ENCODE measurements at regions not wholly inside any gene's neighbourhood (a gene's known extent, or its start where the extent isn't known, plus 50 kb on each side); places are given as distances from the start of the nearest gene placed in this dataset.

DNA sequence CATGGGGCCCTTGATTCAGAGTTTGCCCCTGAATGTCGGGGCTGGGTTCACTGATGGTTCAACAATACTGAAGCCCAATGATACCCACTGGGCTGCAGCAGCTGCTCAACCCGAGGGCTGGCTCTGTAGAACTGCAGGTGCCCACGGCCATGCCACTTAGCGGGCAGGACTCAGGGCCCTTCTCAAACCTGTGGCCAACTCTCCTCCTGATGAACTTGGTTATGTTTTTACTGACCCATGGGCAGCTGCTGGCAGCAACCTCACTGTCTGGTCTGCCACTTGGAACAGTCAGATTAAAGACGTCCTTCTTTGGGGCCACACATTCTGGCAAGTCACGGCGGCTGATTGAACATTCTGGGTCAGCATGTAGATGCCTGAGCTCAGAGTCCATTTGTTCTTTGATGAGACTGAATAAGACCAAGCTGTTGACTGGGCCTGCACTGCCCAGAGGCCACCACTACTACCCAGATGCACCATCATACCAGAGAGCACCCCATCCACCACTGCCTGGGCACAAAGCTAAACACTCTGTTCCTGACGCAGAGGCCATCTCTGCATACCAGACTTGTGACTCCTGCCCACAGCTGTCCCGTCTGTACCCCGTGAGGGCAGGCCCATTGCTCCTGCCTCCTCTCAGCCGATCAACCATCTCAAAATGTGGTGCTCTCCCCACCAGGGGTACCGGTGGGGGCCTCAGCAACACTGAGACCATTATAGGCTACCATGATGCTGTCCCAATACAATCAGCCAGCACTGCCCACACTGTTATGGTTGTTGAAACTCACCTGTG, 67.8 kb downstream of the SHANK2 start:
- FAIRE-seq (no peak), DNase-seq (ENCODE audit: low read depth, low spot score) (no peak)
- dilution Hi-C loops (cut with MboI; ENCODE audit: extremely low pct_ligation_motif_present, low sequenced_read_pairs) (no loop called here), intact Hi-C loops (cut with micrococcal nuclease) (no loop called here)
- no peaks in the 10 kb centered on the region for H3K79me2 ChIP-seq (ENCODE audit: control insufficient read depth, insufficient read depth, low read length)
- no peak overlapping the region for H3K4me2 ChIP-seq (ENCODE audit: insufficient read depth, low read length)
- ChIA-PET POLR2A (no interaction called here), CTCF (no interaction called here)
- no peak overlapping the region for H3K4me3 ChIP-seq (replicated peaks in 1 of 3; ENCODE audit: insufficient read depth in 1 of 3, low read depth in 1 of 3, low read length in 3 of 3)
- H3K4me1 ChIP-seq (ENCODE audit: control insufficient read depth, extremely low read depth, insufficient read depth, low read length), result no peaks in the 10 kb centered on the region
- TF ChIP-seq GATA2 (IDR thresholded peaks at IDR 0.05; ENCODE audit: insufficient read depth, insufficient read length, low read depth, low read length) (no peak), MAX (IDR thresholded peaks at IDR 0.05; ENCODE audit: insufficient read depth, insufficient read length) (no peak), POLR2AphosphoS5 (IDR thresholded peaks at IDR 0.05; ENCODE audit: insufficient read depth, low read depth, low read length) (no peak), MYC (IDR thresholded peaks at IDR 0.05; ENCODE audit: low read depth, low read length) (no peak), EZH2 (IDR thresholded peaks at IDR 0.05; ENCODE audit: borderline replicate concordance, low read depth, low read length, severe bottlenecking) (no peak), POLR2A (IDR thresholded peaks at IDR 0.05; ENCODE audit: low read depth, low read length) (no peak), FOS (IDR thresholded peaks at IDR 0.05; ENCODE audit: borderline replicate concordance, insufficient read depth, low read length) (no peak), CTCF (IDR thresholded peaks at IDR 0.05; ENCODE audit: extremely low read depth in 1 of 2, insufficient read depth in 1 of 2, low read depth in 1 of 2, low read length in 2 of 2) (no peak), JUN (IDR thresholded peaks at IDR 0.05; ENCODE audit: borderline replicate concordance, insufficient read depth, insufficient read length, low read depth) (no peak)
- H2AFZ ChIP-seq (ENCODE audit: low read depth, low read length), result no peak overlapping the region
- BruUV-seq (replicated peaks), result no TSS peak
- H3K9ac ChIP-seq (replicated peaks; ENCODE audit: extremely low read depth, insufficient read depth, low read length), result no peak overlapping the region
- no peak overlapping the region for H3K27ac ChIP-seq (ENCODE audit: insufficient read depth, low read depth, low read length)
- H3K27me3 ChIP-seq (ENCODE audit: control insufficient read depth in 2 of 2, insufficient read depth in 2 of 2, low read length in 2 of 2), result no peaks in the 10 kb centered on the region
- peaks cover 11% of the 10 kb centered on the region for H3K9me3 ChIP-seq (replicated peaks; ENCODE audit: control insufficient read depth, insufficient read depth, low read length)
- H3K36me3 ChIP-seq (ENCODE audit: control insufficient read depth in 2 of 2, extremely low read depth in 1 of 2, insufficient read depth in 2 of 2, low read length in 2 of 2), result no peaks in the 10 kb centered on the region
- H3K9me1 ChIP-seq (replicated peaks; ENCODE audit: control insufficient read depth, extremely low read depth, insufficient read depth, low read length), result no peaks in the 10 kb centered on the region
- H4K20me1 ChIP-seq (replicated peaks; ENCODE audit: control insufficient read depth, extremely low read depth, insufficient read depth, low read length), result no peaks in the 10 kb centered on the region

All from endothelial cell of umbilical vein (primary cell).